Occipital lobe (tissue), 2 donors: ENCODE measurements at regions not wholly inside any gene's neighbourhood (a gene's known extent, or its start where the extent isn't known, plus 50 kb on each side); places are given as distances from the start of the nearest gene placed in this dataset. TPM values are rescaled to one million over a fixed set of nuclear protein-coding genes. Genes with fewer than 3 reads are reported as not detected.

Experiments
- DNase-seq: peaks from one replicate; lab custom pipeline; 2025; lab: John Stamatoyannopoulos, UW
- small RNA-seq: library from RNA; depleted of rRNA; stranded (forward); fragments of <200 nt; gene quantifications from one replicate; pipeline ENCODE3, GENCODE V24; 2014

DNA sequence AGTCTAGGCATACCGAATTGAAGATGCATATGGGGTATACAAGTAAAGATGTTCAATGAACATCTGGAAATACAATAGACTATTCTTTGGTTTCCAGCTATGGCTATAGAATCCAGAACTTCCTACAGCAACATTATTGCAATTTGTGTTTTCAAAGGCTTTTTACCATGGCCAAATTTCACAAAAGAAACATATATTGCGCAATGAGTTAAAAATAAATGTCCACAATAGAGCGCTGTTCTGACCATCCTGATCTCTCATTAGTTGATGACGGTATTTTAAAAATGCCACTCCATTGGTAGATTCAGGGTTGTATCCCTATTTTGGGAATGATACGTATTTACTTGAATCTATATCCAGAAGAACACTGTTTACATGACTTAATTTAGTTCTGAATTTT lies 139.2 kb downstream of the LINC00632 start:
- DNase-seq: no peak

DNA sequence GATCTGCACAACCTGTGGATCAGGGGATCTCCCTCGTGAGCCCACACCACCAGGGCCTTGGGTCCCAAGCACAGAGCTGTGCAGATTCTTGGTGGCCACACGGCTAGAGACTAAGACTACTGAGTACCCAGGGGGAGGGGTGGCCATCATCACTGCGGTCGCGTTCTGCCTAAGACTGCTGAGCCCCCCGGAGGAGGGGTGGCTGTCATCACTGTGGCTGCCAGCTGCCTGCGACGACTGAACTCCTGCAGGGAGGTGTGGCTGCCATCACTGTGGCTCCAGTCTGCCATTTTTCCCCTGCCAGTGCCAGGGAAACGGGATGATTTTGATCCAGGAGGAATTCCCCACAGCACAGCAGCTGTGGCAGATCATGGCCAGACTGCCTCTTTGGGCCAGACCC lies 141.7 kb upstream of the SPANXB1 start:
- no peak for DNase-seq

DNA sequence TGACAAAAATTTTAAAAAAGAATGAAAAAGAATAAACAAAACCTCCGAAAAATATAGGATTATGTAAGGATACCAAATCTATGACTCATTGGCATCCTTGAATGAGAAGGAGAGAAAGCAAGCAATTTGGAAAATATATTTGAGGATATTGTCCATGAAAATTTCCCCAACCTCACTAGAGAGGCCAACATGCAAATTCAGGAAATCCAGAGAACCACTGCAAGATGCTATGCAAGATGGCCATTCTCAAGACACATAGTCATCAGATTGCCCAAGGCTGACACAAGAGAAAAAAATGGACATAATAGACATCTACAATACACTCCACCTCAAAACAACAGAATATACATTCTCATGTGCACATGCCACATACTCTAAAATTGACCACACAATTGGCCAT lies 135.9 kb upstream of the SPANXB1 start:
- no peak for DNase-seq

DNA sequence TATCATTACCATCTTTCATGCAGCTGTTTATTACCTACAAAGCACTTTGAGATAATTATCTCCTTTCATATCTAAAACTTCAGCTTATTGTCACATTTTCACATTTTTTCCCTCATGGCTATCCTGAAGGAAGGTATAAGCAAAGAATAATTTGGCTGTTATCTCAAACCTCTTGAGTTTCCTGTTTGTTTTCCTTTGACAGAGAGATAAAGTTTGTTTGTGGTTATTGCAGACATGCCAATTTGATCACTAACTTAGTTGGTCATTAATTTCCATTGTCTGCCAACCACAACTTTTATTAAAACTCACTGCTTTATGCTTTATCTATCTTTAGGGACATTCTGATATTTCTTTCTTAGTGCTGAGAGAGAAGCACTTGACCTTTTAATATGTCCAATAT lies 89.8 kb upstream of the SPANXB1 start:
- no peak for DNase-seq

DNA sequence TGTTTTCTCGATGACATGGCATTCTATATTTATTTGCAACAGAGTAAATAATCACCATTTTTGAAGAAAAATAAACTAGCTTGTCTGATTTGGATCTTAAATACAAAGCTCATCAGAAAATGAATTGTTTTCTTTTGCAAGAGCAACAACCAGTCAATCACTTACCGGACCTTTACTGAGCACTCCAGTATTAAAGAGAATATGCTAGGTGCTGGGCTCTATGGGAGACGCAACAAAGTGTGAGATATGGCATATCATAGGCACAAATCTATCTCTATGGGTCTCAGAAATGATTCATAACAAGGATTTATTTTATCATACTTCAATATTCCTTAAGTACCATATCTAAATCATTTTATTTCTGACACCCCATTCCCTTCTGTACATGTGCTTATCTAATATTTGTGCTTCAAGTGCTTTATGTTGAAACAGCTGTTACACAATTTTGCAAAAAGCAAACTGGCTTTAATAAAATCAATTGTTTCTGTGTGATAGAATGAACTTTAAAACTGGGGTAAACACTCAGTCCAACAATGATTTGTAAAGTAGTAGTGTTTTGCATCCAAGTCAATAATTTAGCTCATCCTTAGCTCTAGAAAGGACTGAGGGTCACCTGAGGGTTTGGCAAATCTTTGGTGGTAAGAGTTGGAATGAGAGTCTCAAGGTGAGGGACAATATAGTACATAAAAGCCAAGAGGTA lies 88.4 kb upstream of the SPANXB1 start:
- no peak for DNase-seq

DNA sequence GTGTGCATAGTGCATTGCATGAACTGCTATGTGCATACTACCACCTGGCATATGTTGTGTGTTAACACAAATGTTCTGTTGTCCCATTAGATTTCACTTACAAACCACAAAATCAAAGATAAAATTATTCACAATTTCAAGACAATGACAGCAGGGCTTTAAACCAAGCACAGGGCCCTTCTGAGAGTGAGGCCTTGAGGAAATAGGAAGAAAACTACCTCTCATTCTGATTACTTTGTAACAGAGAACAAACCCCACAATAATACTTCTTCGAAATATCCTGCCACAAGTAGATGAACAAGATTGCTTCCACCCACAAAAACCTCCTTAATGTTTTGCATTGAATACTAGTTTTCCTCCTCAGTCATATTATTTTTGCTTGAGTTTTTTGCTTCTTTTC lies 85.5 kb upstream of the SPANXB1 start:
- no peak for DNase-seq

DNA sequence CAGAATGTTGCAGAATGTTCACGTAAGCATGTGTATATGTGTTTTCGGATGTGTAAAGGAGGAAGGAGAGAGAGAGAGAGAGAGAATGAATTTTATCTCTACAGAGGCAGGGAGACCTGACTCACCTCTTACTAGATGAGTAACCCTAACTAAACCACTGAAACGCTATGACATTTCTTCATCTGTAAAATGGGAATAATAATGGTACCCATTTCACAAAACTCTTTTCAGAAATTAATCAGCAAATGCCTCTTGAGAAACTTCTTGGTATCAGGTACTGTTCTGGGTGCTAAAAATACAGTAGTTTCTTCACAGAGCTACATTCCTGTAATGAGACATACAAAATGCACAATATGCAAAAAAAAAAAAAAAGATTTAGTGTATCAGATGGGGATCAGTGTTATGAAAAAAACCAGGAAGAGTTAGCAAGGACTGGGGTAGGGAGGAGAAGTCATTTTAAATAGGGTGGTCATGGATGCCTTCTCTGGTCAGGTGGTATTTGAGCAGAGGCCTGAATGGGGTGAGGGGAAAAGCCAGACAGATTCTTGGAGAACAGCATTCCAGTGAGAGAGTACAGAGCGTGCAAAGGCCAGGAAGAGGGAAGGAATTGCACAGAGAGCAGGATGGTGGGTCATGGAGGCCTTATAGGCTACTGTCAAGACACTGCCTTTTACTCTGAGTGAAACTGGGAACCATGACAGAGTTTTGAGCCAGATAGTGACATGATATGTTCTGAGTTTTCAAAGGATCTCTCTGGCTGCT lies 84.9 kb upstream of the SPANXB1 start:
- DNase-seq: no peak

DNA sequence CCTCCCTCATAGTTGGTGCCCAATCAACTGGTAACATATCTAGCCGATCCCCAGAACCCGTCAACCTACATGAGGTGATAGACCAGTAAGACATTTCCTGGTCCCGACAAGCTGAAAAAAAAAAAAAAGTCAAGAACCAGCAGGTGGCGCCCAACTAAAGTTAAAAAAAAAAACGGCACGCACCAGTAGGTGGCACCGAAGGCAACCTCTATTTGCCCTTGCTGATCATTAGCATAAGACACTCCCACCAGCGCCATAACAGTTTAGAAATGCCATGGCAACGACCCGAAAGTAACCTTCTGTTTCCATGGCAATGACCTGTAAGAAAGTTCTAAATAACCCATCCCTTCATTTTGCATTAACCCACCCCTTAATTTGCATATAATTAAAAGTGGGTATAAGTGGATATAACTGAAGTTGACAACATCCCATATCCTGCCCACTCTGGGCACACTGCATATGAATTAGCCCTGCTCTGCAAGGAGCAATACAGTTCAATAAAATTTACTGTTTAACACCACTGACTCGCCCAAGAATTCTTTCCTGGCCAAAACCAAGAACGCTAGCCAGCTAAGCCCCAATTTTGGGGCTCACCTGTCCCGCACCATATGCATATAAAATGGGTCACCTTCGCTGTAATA lies 83.9 kb upstream of the SPANXB1 start:
- DNase-seq: peak; percentile 1

DNA sequence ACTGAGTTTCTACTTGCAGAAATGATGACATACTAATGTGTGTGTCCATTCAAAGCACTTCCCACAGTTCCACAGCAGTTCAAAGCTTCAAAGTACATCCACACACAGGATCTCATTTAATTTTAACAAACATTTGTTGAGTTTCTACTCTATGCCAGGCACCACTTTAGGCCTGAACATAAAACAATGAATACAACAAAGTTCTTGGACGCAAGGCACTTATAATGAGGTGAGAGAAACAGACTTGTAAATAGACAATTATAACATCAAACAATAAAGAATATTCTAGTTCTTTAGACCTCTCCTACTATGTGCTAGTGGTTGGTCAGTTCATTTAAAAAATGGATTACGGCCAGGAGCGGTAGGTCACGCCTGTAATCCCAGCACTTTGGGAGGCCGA lies 82.0 kb upstream of the SPANXB1 start:
- DNase-seq: no peak

DNA sequence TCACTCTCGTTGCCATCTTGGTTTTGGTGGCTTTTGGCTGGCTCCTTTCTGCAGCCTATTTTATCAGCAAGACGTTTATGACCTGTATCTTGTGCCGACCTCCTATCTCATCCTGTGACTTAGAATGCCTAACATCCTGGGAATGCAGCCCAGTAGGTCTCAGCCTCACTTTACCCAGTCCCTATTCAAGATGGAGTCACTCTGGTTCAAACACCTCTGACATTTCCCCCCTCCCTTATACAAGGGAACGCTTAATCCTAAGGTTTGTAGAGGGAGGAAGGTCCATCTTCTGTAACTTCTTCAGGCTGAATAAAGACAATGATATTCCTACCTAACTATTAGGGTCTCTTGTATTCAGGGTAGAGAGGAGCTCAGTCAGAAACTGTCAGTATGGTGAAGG lies 79.3 kb upstream of the SPANXB1 start:
- DNase-seq: no peak

DNA sequence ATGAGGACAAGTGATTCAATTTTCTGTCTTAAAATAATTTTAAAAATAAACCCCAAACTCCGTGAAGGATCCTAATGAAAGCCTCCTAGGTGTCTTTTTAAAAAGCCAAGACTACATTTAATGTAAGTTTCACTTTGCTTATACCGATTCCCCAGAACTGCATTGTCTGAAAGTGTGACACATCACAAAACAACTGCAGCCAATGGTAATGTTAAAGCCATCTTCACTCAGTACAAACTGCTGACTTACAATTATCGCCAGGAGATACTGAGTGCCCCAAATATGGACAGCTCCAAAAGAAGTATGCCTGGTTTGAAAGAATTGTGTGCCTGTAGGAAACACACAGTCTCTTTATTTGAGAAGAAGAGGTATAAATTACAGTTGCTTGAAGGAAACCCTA lies 73.7 kb upstream of the SPANXB1 start:
- no peak for DNase-seq

DNA sequence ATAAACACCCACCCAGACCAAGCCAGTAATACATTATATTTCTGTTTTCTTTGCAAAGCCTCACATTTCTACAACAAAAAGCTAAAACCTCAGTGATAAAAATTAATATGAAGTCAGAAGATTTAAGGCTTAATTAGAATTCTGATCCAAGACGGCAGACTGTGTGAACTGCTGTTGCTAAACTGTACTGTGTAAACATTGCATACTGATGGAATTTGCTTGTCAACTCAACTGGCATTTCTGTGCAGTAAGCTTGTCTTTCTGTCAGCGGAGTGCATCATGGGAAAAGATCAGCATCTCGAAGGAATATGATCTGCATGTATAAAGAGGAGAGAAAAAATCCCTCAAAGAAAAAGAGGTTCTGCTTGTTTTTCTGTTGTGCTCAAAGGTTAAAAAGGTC lies 69.4 kb upstream of the SPANXB1 start:
- no peak for DNase-seq

DNA sequence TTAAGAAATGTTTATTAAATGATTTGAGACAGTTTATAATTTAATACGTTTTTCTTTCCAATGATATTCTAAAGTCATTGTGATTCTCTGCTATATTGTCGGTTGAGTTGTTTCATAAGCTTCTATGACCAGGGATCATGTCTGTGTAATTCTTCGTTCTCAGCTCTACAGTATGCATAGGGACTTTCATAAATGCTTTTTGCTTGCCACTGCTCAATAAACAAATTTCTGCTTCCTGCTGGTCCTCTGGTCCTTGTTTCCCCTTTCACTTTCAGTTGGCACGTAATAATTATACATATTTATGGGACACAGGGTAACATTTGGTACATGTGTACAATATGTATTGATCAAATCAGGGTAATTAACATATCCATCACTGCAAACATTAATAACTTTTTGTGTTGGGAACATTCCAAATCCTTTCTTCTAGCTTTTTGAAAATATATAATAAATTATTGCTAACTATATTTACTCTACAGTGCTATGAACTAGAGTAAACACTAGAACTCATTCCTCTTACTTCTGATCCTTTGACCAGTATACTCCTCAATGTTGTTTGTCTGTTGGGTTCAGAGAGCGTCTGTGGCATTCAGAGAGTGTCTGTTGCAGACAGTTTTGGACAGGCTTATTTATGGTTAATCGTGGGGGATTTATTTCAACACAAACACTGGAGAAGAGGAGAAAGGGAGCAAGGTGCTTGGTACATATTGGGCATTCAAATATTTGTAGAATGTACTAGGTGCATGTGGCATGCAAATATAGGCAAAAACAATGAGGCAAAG lies 68.3 kb upstream of the SPANXB1 start:
- no peak for DNase-seq

DNA sequence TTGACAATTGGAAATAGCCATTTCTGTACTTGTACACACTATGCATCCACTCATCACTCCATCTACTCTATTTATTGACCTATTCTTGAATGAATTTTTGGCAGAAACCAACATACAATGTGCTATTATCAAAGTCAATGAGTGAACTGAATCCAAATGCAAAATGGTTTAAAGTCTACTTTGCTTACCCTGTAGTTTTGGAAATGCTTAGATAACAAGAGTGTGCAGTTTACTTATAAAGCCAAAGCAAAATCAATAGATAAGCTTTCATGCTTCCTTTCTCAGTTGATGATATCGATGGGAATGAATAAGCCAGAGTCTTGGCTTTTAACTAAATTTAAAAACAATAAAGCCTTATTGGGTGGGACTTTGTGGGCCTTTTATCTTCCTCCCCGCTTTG lies 58.9 kb upstream of the SPANXB1 start:
- DNase-seq: no peak

DNA sequence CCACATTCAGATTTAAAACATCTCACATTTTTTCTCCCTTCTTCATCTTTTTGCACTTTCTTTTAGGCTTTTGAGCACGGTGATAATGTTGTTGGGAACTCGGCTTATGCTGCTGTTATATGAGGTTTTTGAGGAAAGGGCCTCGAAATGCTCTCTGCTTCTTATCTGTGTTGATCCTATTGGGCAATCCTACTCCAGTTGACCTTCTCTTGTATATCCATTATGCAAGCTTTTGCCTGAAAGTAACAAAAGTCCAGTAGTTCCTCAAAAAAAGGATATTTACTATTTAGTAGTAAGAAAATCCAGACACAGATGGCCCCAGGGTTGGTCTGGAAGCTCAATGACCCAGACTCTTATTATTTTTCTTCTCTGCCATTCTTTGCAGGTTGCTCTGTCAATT lies 57.7 kb upstream of the SPANXB1 start:
- no peak for DNase-seq

DNA sequence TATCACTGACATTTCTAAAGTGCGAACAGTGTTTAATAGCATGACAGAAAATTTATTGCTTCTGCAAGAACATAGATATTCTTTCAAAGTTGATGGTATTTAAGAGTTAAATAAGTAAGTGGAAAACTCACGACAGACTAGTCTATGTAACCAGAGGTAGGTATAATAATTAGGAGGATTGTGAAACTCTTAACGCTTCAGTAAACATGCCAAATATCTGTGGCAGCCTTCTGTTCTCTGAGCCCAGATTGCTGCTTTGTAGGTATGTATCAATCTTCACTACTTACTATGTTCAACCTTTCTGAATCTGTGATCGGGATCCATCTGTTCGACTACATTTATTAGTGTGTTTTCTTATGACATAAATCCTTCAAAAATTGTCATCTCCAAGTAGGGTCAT lies 53.6 kb upstream of the SPANXB1 start:
- no peak for DNase-seq

DNA sequence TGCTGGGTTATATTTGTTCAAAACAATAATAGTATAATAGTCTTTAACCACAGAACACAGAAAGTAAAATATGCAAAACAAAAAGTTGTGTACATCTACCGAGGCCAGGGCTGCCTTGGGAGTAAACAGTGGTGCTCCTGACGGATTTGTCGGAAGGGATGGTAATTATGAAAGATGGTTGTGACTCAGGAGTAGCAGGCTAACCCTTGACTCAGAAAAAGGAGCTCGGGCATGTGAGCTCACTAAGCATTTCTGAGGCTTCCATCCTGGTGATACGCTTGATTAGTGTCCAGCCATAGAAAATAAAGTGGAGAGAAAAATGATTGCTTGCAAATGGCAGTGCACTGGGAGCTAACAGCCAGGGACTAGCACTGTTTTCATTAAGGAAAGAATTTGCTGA lies 53.2 kb upstream of the SPANXB1 start:
- no peak for DNase-seq

Small RNA genes in the stretch of these regions (small RNA-seq; reads per million reads assigned to genes)
- not detected for gene MIR320D2
